Keratinocyte (primary cell): ENCODE measurements at regions not wholly inside any gene's neighbourhood (a gene's known extent, or its start where the extent isn't known, plus 50 kb on each side); places are given as distances from the start of the nearest gene placed in this dataset.
A peak's percentile ranks its signal among the peaks of the same experiment; 100 is the strongest.

Experiments used
- DNase-seq: peaks from one replicate; pipeline ENCODE4 v3.0.0-alpha.2; 2011; ENCODE audit warnings: low read depth, missing footprints, low spot score
- FAIRE-seq: peaks from 2 replicates; lab custom pipeline; 2011; peaks lifted over from hg19 to GRCh38; lab: Jason Lieb, UNC
- H2AFZ ChIP-seq: 2 replicates; pipeline ENCODE4 v1.6.0; 2012; ENCODE audit warnings: low read length, control low read depth, inconsistent platforms; ENCODE audit not compliant: control insufficient read depth
- H3K27ac ChIP-seq: 2 replicates; pipeline ENCODE4 v1.5.1; 2011; ENCODE audit warnings: low read length; ENCODE audit not compliant: control insufficient read depth, insufficient read depth
- H3K27me3 ChIP-seq: 3 replicates; pipeline ENCODE4 v1.6.0; 2011; ENCODE audit warnings: low read length; ENCODE audit not compliant: control insufficient read depth, insufficient read depth; ENCODE audit errors: extremely low read depth
- H3K36me3 ChIP-seq, 2 experiments: 2 replicates in 1 of 2; 3 replicates in 1 of 2; pipeline ENCODE4 v1.5.1; 2011; ENCODE audit warnings: low read length in 2 of 2, mild to moderate bottlenecking in 1 of 2; ENCODE audit not compliant: control insufficient read depth in 2 of 2, insufficient read depth in 2 of 2; ENCODE audit errors: extremely low read depth in 1 of 2
- H3K4me1 ChIP-seq: 3 replicates; pipeline ENCODE4 v1.5.1; 2011; ENCODE audit warnings: low read length; ENCODE audit not compliant: control insufficient read depth, insufficient read depth; ENCODE audit errors: extremely low read depth
- H3K4me2 ChIP-seq: 3 replicates; pipeline ENCODE4 v1.6.0; 2011; ENCODE audit warnings: low read depth, low read length; ENCODE audit not compliant: control insufficient read depth, insufficient read depth; ENCODE audit errors: extremely low read depth
- H3K4me3 ChIP-seq, 3 experiments: fragments of 200-600 bp in 1 of 3; sonication (generic) in 1 of 3; 2 replicates in 2 of 3; 3 replicates in 1 of 3; pipeline ENCODE4 v1.5.1; 2011 to 2016; ENCODE audit warnings: low read length in 3 of 3, mild to moderate bottlenecking in 3 of 3, control low read depth in 2 of 3, inconsistent platforms in 1 of 3, low read depth in 1 of 3, mixed read lengths in 1 of 3, mixed run types in 1 of 3, moderate library complexity in 1 of 3; ENCODE audit not compliant: control insufficient read depth in 2 of 3, insufficient read depth in 2 of 3; ENCODE audit errors: extremely low read depth in 1 of 3
- H3K79me2 ChIP-seq: 2 replicates; pipeline ENCODE4 v1.6.0; 2012; ENCODE audit warnings: low read length; ENCODE audit not compliant: control insufficient read depth, insufficient read depth
- H3K9ac ChIP-seq: 3 replicates; pipeline ENCODE4 v1.6.0; 2011; ENCODE audit warnings: low read length; ENCODE audit not compliant: control insufficient read depth, insufficient read depth; ENCODE audit errors: extremely low read depth
- H3K9me1 ChIP-seq: 3 replicates; pipeline ENCODE4 v1.6.0; 2011; ENCODE audit warnings: low read length; ENCODE audit not compliant: control insufficient read depth, insufficient read depth; ENCODE audit errors: extremely low read depth
- H3K9me3 ChIP-seq: 2 replicates; pipeline ENCODE4 v1.5.1; 2012; ENCODE audit warnings: low read depth, low read length; ENCODE audit not compliant: control insufficient read depth
- H4K20me1 ChIP-seq: 3 replicates; pipeline ENCODE4 v1.6.0; 2011; ENCODE audit warnings: low read length; ENCODE audit not compliant: control insufficient read depth, insufficient read depth; ENCODE audit errors: extremely low read depth
- CTCF ChIP-seq, 3 experiments: IDR thresholded peaks in 1 of 3; conservative IDR thresholded peaks in 1 of 3; optimal IDR thresholded peaks in 1 of 3; 2 replicates in 2 of 3; 3 replicates in 1 of 3; pipeline versions ENCODE3 to v1.5.1; 2011; ENCODE audit warnings: low read length in 3 of 3, mild to moderate bottlenecking in 3 of 3, moderate library complexity in 2 of 3, control low read depth in 1 of 3, inconsistent platforms in 1 of 3; ENCODE audit not compliant: insufficient read depth in 2 of 3; ENCODE audit errors: extremely low read depth in 1 of 3
- EZH2 ChIP-seq: IDR thresholded peaks from one replicate; pipeline ENCODE4 v1.6.1; 2012; ENCODE audit warnings: inconsistent platforms, mild to moderate bottlenecking, low read length, moderate library complexity
- dilution Hi-C: fragments of 300-500 bp; cut with MboI; formaldehyde crosslinking; loops from one replicate; pipeline ENCODE4 v1.7.0; 2020; ENCODE audit warnings: low sequenced_read_pairs; ENCODE audit not compliant: extremely low pct_ligation_motif_present

GRCh38 chr14:51394384-51394783 lies 154.3 kb downstream of the TMX1 start:
- no peaks in the 10 kb centered on the region for H3K27me3 ChIP-seq
- dilution Hi-C loops, result no loop called here
- no peak overlapping the region for H3K4me3 ChIP-seq
- H3K79me2 ChIP-seq, result no peaks in the 10 kb centered on the region
- H3K4me2 ChIP-seq, result no peak overlapping the region
- peak overlapping the region; percentile 100 for H3K27ac ChIP-seq
- DNase-seq (no peak), FAIRE-seq (no peak)
- H4K20me1 ChIP-seq, result no peaks in the 10 kb centered on the region
- H3K4me1 ChIP-seq, result peaks cover 51% of the 10 kb centered on the region
- no peaks in the 10 kb centered on the region for H3K9me1 ChIP-seq
- H3K9me3 ChIP-seq, result no peaks in the 10 kb centered on the region
- no peak overlapping the region for H2AFZ ChIP-seq
- peak overlapping the region; percentile 92 for H3K9ac ChIP-seq
- TF ChIP-seq EZH2 (no peak), CTCF (optimal IDR thresholded peaks at IDR 0.05 in 1 of 3, IDR thresholded peaks at IDR 0.05 in 1 of 3, conservative IDR thresholded peaks at IDR 0.05 in 1 of 3; ENCODE audit: extremely low read depth in 1 of 3, insufficient read depth in 2 of 3, low read length in 3 of 3) (no peak)
- H3K36me3 ChIP-seq, result no peaks in the 10 kb centered on the region

- Histone ChIP-seq H3K27me3 (no peaks in the 10 kb centered on the region), H3K9ac (peak overlapping the region; percentile 92), H4K20me1 (no peaks in the 10 kb centered on the region), H3K9me3 (no peaks in the 10 kb centered on the region), H3K27ac (peak overlapping the region; percentile 100), H3K4me2 (peak overlapping the region; percentile 89), H3K9me1 (no peaks in the 10 kb centered on the region), H3K79me2 (no peaks in the 10 kb centered on the region), H2AFZ (no peak overlapping the region), H3K36me3 (no peaks in the 10 kb centered on the region), H3K4me3 (no peak overlapping the region), H3K4me1 (peaks cover 55% of the 10 kb centered on the region)
- no peak for DNase-seq
- dilution Hi-C loops, result no loop called here
- no peak for TF ChIP-seq CTCF (optimal IDR thresholded peaks at IDR 0.05 in 1 of 3, IDR thresholded peaks at IDR 0.05 in 1 of 3, conservative IDR thresholded peaks at IDR 0.05 in 1 of 3; ENCODE audit: extremely low read depth in 1 of 3, insufficient read depth in 2 of 3, low read length in 3 of 3)
- TF ChIP-seq EZH2, result no peak
- FAIRE-seq, result no peak
Measured at GRCh38 chr14:51394804-51395203, 154.8 kb downstream of the TMX1 start.
